PC-9 (cell line): ENCODE measurements at regions not wholly inside any gene's neighbourhood (a gene's known extent, or its start where the extent isn't known, plus 50 kb on each side); places are given as distances from the start of the nearest gene placed in this dataset.

Experiments used
- EZH2 ChIP-seq: fragments of 200-600 bp; sonication (generic); IDR thresholded peaks from 2 replicates; pipeline ENCODE4 v1.8.0; 2017; ENCODE audit warnings: antibody characterized with exemption, low read depth
- TF ChIP-seq, protein P1 (sequence below): fragments of 200-600 bp; sonication (generic); conservative IDR thresholded peaks from 2 replicates; pipeline ENCODE4 v1.6.1; 2017; ENCODE audit warnings: mixed run types, antibody characterized with exemption, mild to moderate bottlenecking, moderate library complexity

DNA sequence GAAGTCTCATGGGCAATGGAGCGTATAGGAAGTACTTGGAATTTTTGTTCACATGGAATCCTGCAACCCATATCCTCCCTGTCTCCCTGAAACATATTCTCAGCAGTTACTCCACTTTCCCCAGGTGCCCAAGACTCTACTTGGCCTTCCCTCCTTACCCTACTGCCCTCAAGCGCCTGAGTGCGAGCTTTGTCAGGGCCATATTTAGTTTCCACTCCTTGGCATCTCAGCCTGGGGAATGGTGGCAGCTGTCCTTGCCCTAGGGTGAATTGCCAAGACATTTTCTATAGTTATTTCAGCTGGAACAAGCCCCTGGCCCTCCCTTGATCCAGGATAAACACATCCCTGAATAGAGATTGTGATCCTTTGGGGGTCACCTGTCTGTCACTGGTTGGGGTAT, 569.3 kb upstream of the LRFN5 start:
- TF ChIP-seq, protein P1, sequence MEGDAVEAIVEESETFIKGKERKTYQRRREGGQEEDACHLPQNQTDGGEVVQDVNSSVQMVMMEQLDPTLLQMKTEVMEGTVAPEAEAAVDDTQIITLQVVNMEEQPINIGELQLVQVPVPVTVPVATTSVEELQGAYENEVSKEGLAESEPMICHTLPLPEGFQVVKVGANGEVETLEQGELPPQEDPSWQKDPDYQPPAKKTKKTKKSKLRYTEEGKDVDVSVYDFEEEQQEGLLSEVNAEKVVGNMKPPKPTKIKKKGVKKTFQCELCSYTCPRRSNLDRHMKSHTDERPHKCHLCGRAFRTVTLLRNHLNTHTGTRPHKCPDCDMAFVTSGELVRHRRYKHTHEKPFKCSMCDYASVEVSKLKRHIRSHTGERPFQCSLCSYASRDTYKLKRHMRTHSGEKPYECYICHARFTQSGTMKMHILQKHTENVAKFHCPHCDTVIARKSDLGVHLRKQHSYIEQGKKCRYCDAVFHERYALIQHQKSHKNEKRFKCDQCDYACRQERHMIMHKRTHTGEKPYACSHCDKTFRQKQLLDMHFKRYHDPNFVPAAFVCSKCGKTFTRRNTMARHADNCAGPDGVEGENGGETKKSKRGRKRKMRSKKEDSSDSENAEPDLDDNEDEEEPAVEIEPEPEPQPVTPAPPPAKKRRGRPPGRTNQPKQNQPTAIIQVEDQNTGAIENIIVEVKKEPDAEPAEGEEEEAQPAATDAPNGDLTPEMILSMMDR, result no peak
- no peak for TF ChIP-seq EZH2
